HCT116 (cell line): ENCODE measurements at regions not wholly inside any gene's neighbourhood (a gene's known extent, or its start where the extent isn't known, plus 50 kb on each side); places are given as distances from the start of the nearest gene placed in this dataset.

Experiments
- ATAC-seq: fragments of 200-7000 bp; cut with Tn5 transposase; 2 replicates; pipeline ENCODE4 v1.9.1; 2020; ENCODE audit warnings: mild to moderate bottlenecking, moderate library complexity
- BruUV-seq: library from RNA; stranded (reverse); fragments of 400-500 nt; replicated peaks from 2 replicates; lab custom pipeline; 2021; lab: Mats Ljungman, UMichigan
- CTCF ChIA-PET: fragments of 300-600 bp; sonication (Branson Sonifier 250); formaldehyde crosslinking; loops from one replicate; lab custom pipeline; 2021; ENCODE audit warnings: antibody characterized with exemption; lab: Charles Lee
- POLR2A ChIA-PET: fragments of 300-600, 350-600 bp; sonication (Branson Sonifier 250); formaldehyde crosslinking; loops from one replicate; lab custom pipeline; 2021; ENCODE audit warnings: antibody characterized with exemption; lab: Charles Lee
- RAD21 ChIA-PET, 2 experiments: fragments of 300-600 bp; sonication (Branson Sonifier 250); formaldehyde crosslinking; loops; one replicate each; lab custom pipeline; 2023; ENCODE audit warnings: low total read pairs in 2 of 2; ENCODE audit not compliant: uncharacterized antibody in 2 of 2, unreplicated experiment in 2 of 2, low non-redundant PET in 1 of 2; lab: Charles Lee
- DNase-seq: peaks from one replicate; pipeline ENCODE4 v3.0.0-alpha.2; 2010; ENCODE audit warnings: low read depth, low spot score
- H2AFZ ChIP-seq: fragments of 200-600 bp; shearing (Covaris generic), sonication (generic); 2 replicates; pipeline ENCODE4 v1.6.1; 2017; ENCODE audit warnings: low read depth, mixed run types, mixed read lengths, antibody characterized with exemption, low read length; ENCODE audit not compliant: poor library complexity, severe bottlenecking
- H3K27ac ChIP-seq: 2 replicates; pipeline ENCODE4 v1.5.1; 2012; ENCODE audit warnings: low read depth, low read length
- H3K27me3 ChIP-seq: fragments of 200-600 bp; sonication (generic); 2 replicates; pipeline ENCODE4 v1.6.1; 2016; ENCODE audit warnings: mixed run types, low read length, mixed read lengths; ENCODE audit not compliant: insufficient read depth
- H3K36me3 ChIP-seq, 2 experiments: fragments of 200-500 bp in 1 of 2; fragments of 200-600 bp in 1 of 2; sonication (Bioruptor generic) in 1 of 2; sonication (generic) in 1 of 2; 2 replicates each; pipeline versions ENCODE4 v1.5.1 to v1.6.1; 2014 to 2016; ENCODE audit warnings: low read length in 2 of 2, inconsistent platforms in 1 of 2, mixed read lengths in 1 of 2, mixed run types in 1 of 2; ENCODE audit not compliant: insufficient read depth in 2 of 2, control insufficient read depth in 1 of 2
- H3K4me1 ChIP-seq, 2 experiments: fragments of 200-600 bp in 1 of 2; sonication (generic) in 1 of 2; 2 replicates each; pipeline versions ENCODE4 v1.5.1 to v1.6.1; 2012 to 2017; ENCODE audit warnings: low read length in 2 of 2, inconsistent platforms in 1 of 2, mild to moderate bottlenecking in 1 of 2, mixed read lengths in 1 of 2, mixed run types in 1 of 2, moderate library complexity in 1 of 2; ENCODE audit not compliant: insufficient read depth in 2 of 2, control insufficient read depth in 1 of 2
- H3K4me2 ChIP-seq: fragments of 200-600 bp; sonication (generic); 2 replicates; pipeline ENCODE4 v1.6.1; 2017; ENCODE audit warnings: mixed run types, low read length, mixed read lengths
- H3K4me3 ChIP-seq, 2 experiments: fragments of 200-600 bp in 1 of 2; sonication (generic) in 1 of 2; replicated peaks in 1 of 2; 2 replicates each; pipeline ENCODE4 v1.5.1; 2011 to 2016; ENCODE audit warnings: low read length in 2 of 2, control low read depth in 1 of 2, low read depth in 1 of 2, mild to moderate bottlenecking in 1 of 2, mixed read lengths in 1 of 2, mixed run types in 1 of 2
- H3K79me2 ChIP-seq: fragments of 200-600 bp; sonication (generic); 2 replicates; pipeline ENCODE4 v1.6.1; 2017; ENCODE audit warnings: mild to moderate bottlenecking, mixed run types, low read length, moderate library complexity, mixed read lengths; ENCODE audit not compliant: insufficient read depth
- H3K9ac ChIP-seq: fragments of 200-600 bp; sonication (generic); 2 replicates; pipeline ENCODE4 v1.6.1; 2016; ENCODE audit warnings: low read length, mixed read lengths
- H3K9me2 ChIP-seq: fragments of 200-600 bp; sonication (generic), shearing (Covaris generic); 2 replicates; pipeline ENCODE4 v1.6.1; 2017; ENCODE audit warnings: mixed run types, mild to moderate bottlenecking, moderate library complexity; ENCODE audit not compliant: insufficient read depth
- H3K9me3 ChIP-seq, 2 experiments: fragments of 200-500 bp in 1 of 2; fragments of 200-600 bp in 1 of 2; sonication (Bioruptor generic) in 1 of 2; sonication (generic) in 1 of 2; 2 replicates each; pipeline ENCODE4 v1.6.1; 2014 to 2017; ENCODE audit warnings: low read length in 2 of 2, mixed read lengths in 2 of 2, inconsistent platforms in 1 of 2, low read depth in 1 of 2, mild to moderate bottlenecking in 1 of 2, mixed run types in 1 of 2, moderate library complexity in 1 of 2; ENCODE audit not compliant: control insufficient read depth in 1 of 2, insufficient read depth in 1 of 2
- H4K20me1 ChIP-seq: fragments of 200-600 bp; sonication (generic), shearing (Covaris generic); 2 replicates; pipeline ENCODE4 v1.6.1; 2017; ENCODE audit warnings: mixed run types, mild to moderate bottlenecking, moderate library complexity; ENCODE audit not compliant: insufficient read depth
- ATF3 ChIP-seq: IDR thresholded peaks from 2 replicates; pipeline ENCODE4 v1.6.1; 2012
- CBX3 ChIP-seq: IDR thresholded peaks from 2 replicates; pipeline ENCODE4 v1.6.1; 2012; ENCODE audit warnings: low read depth
- CEBPB ChIP-seq: IDR thresholded peaks from 2 replicates; pipeline ENCODE4 v1.6.1; 2012; ENCODE audit warnings: low read depth
- CTCF ChIP-seq, 3 experiments: fragments of 200-600 bp in 1 of 3; sonication (generic) in 1 of 3; IDR thresholded peaks in 2 of 3; conservative IDR thresholded peaks in 1 of 3; 2 replicates each; pipeline ENCODE4 v1.5.1; 2012 to 2017; ENCODE audit warnings: low read depth in 2 of 3, low read length in 2 of 3, antibody characterized with exemption in 1 of 3, borderline replicate concordance in 1 of 3, control low read depth in 1 of 3, mild to moderate bottlenecking in 1 of 3, mixed read lengths in 1 of 3, mixed run types in 1 of 3, moderate library complexity in 1 of 3; ENCODE audit not compliant: insufficient read depth in 1 of 3
- EGR1 ChIP-seq: IDR thresholded peaks from 2 replicates; pipeline ENCODE4 v1.6.1; 2012; ENCODE audit warnings: low read depth
- ELF1 ChIP-seq: IDR thresholded peaks from 2 replicates; pipeline ENCODE4 v1.6.1; 2012; ENCODE audit warnings: low read depth, borderline replicate concordance
- EZH2 ChIP-seq: fragments of 200-600 bp; sonication (generic); IDR thresholded peaks from 2 replicates; pipeline ENCODE4 v1.6.1; 2017; ENCODE audit warnings: antibody characterized with exemption, mixed run types
- EZH2phosphoT487 ChIP-seq: fragments of 200-600 bp; IDR thresholded peaks from 2 replicates; pipeline ENCODE4 v1.6.1; 2018; ENCODE audit warnings: antibody characterized with exemption, borderline replicate concordance
- FOSL1 ChIP-seq: IDR thresholded peaks from 2 replicates; pipeline ENCODE4 v1.6.1; 2012; ENCODE audit warnings: low read depth
- JUND ChIP-seq: IDR thresholded peaks from 2 replicates; pipeline ENCODE4 v1.6.1; 2012
- MAX ChIP-seq: IDR thresholded peaks from 2 replicates; pipeline ENCODE4 v1.6.1; 2012
- POLR2AphosphoS5 ChIP-seq: IDR thresholded peaks from 2 replicates; pipeline ENCODE4 v1.6.1; 2011; ENCODE audit warnings: mild to moderate bottlenecking, low read depth, low read length, moderate library complexity
- RAD21 ChIP-seq: IDR thresholded peaks from 2 replicates; pipeline ENCODE4 v1.6.1; 2012; ENCODE audit warnings: low read depth, mild to moderate bottlenecking
- SIN3A ChIP-seq: IDR thresholded peaks from 2 replicates; pipeline ENCODE4 v1.6.1; 2012; ENCODE audit warnings: low read depth
- SP1 ChIP-seq: IDR thresholded peaks from 2 replicates; pipeline ENCODE4 v1.6.1; 2012; ENCODE audit warnings: low read depth
- SRF ChIP-seq: IDR thresholded peaks from 2 replicates; pipeline ENCODE4 v1.6.1; 2012; ENCODE audit warnings: low read depth
- TCF7L2 ChIP-seq: IDR thresholded peaks from 2 replicates; pipeline ENCODE4 v1.7.0; 2011; ENCODE audit warnings: borderline replicate concordance, inconsistent platforms; ENCODE audit not compliant: insufficient read depth, insufficient read length; ENCODE audit errors: extremely low read depth
- YY1 ChIP-seq: IDR thresholded peaks from 2 replicates; pipeline ENCODE4 v1.6.1; 2011; ENCODE audit warnings: low read length, low read depth, moderate library complexity, mild to moderate bottlenecking; ENCODE audit not compliant: insufficient replicate concordance; ENCODE audit errors: extremely low read depth
- ZFX ChIP-seq: fragments of 450-650 bp; IDR thresholded peaks from 2 replicates; pipeline ENCODE4 v1.6.1; 2017
- ZNF274 ChIP-seq: fragments of 200-500 bp; sonication (Bioruptor generic); IDR thresholded peaks from 2 replicates; pipeline ENCODE4 v1.6.1; 2014; ENCODE audit warnings: mild to moderate bottlenecking, low read depth, low read length, inconsistent platforms
- intact Hi-C: fragments of 100-400 bp; cut with micrococcal nuclease; formaldehyde crosslinking; loops from 2 replicates; pipeline ENCODE4 v1.10.0; 2022

GRCh38 chr4:137660211-137660610 lies 127.9 kb upstream of the PCDH18 start:
- intact Hi-C loops: no loop called here
- POLR2A ChIA-PET: no interaction called here
- Histone ChIP-seq H3K27me3 (no peaks in the 10 kb centered on the region), H3K4me1 (no peaks in the 10 kb centered on the region), H3K4me3 (no peak overlapping the region), H3K79me2 (no peaks in the 10 kb centered on the region), H4K20me1 (no peaks in the 10 kb centered on the region), H3K36me3 (no peaks in the 10 kb centered on the region), H3K9me2 (no peaks in the 10 kb centered on the region)
- DNase-seq: no peak
- no peak for TF ChIP-seq RAD21
- no peak for TF ChIP-seq SP1
- no peak for TF ChIP-seq JUND
- no peak for TF ChIP-seq YY1
- no peak for TF ChIP-seq CBX3
- TF ChIP-seq ELF1: no peak
- no peak for TF ChIP-seq MAX
- TF ChIP-seq TCF7L2: no peak
- TF ChIP-seq ATF3: no peak
- no peak for TF ChIP-seq POLR2AphosphoS5
- TF ChIP-seq ZFX: no peak
- TF ChIP-seq EGR1: no peak
- TF ChIP-seq ZNF274: no peak
- TF ChIP-seq EZH2: no peak
- TF ChIP-seq EZH2phosphoT487: no peak
- TF ChIP-seq SIN3A: no peak
- TF ChIP-seq CTCF (IDR thresholded peaks at IDR 0.05 in 2 of 3, conservative IDR thresholded peaks at IDR 0.05 in 1 of 3; ENCODE audit: borderline replicate concordance in 1 of 3, insufficient read depth in 1 of 3, low read depth in 2 of 3, low read length in 2 of 3): no peak
- no peak for TF ChIP-seq SRF
- no peak for TF ChIP-seq CEBPB
- no peak for TF ChIP-seq FOSL1
- TF ChIP-seq, all 23 proteins: peak for 0
- Histone ChIP-seq H2AFZ (no peak overlapping the region), H3K27ac (no peak overlapping the region), H3K4me2 (no peak overlapping the region), H3K9me3 (no peaks in the 10 kb centered on the region), H3K9ac (no peak overlapping the region)
- ChIA-PET CTCF (no interaction called here), RAD21 (no interaction called here)
- BruUV-seq: no TSS peak
- ATAC-seq: no peak
